ENCODE measurements at regions not wholly inside any gene's neighbourhood (a gene's known extent, or its start where the extent isn't known, plus 50 kb on each side); places are given as distances from the start of the nearest gene placed in this dataset.

DNA sequence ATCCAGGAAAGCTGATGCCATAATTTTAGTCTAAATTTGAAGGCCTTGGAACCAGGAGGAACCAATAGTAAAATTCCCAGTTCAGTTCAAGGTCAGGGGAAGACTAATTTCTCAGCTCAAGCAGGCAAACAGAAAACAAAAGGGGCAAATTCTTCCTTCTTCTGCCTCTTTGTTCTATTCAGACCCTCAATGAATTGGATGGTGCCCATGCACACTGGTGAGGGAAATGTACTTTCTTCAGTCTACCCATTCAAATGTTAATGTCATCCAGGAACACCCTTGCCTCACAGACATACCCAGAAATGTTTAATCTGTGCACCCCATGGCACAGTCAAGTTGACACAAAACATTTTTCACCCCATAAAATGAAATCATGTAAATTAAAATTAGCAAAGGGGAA, 1851.2 kb upstream of the ADGRL3 start:
- TF ChIP-seq EZH2phosphoT487 (IDR thresholded peaks at IDR 0.05; ENCODE audit: insufficient read depth, low read depth) (no peak), EZH2 (IDR thresholded peaks at IDR 0.05; ENCODE audit: insufficient read depth, poor library complexity, severe bottlenecking) (no peak)

All from GM23248 (cell line).